Tibial artery (tissue), 4 donors: ENCODE measurements at regions not wholly inside any gene's neighbourhood (a gene's known extent, or its start where the extent isn't known, plus 50 kb on each side); places are given as distances from the start of the nearest gene placed in this dataset.
"Not testable (repeated sequence)": the region's sequence is repeated elsewhere in the genome, so short reads cannot be mapped to it uniquely, and the experiment has no call there.

Experiments
- DNase-seq, 2 donors: peaks; one replicate each; pipeline ENCODE4 v3.0.0-alpha.2; 2019
- H3K27ac ChIP-seq, 2 donors: fragments of 200-600 bp; sonication (generic) in 1 of 2; 1 replicate in 1 of 2; 2 replicates in 1 of 2; pipeline ENCODE4 v1.5.1; 2018 to 2019; ENCODE audit warnings: mild to moderate bottlenecking in 1 of 2
- H3K27me3 ChIP-seq, 2 donors: fragments of 200-600 bp; sonication (generic) in 1 of 2; one replicate each; pipeline versions ENCODE4 v1.5.1 to v1.6.0; 2016 to 2019
- H3K36me3 ChIP-seq, 3 donors: fragments of 200-600 bp; sonication (generic) in 2 of 3; one replicate each; pipeline ENCODE4 v1.5.1; 2016 to 2019; ENCODE audit warnings: mild to moderate bottlenecking in 2 of 3
- H3K4me1 ChIP-seq, 4 donors: fragments of 200-600 bp; sonication (generic) in 2 of 4; 1 replicate in 3 of 4; 2 replicates in 1 of 4; pipeline ENCODE4 v1.5.1; 2016 to 2019
- H3K4me3 ChIP-seq, 2 donors: fragments of 200-600 bp; sonication (generic) in 1 of 2; 1 replicate in 1 of 2; 2 replicates in 1 of 2; pipeline ENCODE4 v1.5.1; 2018 to 2019; ENCODE audit warnings: mild to moderate bottlenecking in 2 of 2
- H3K9me3 ChIP-seq, 3 donors: fragments of 200-600 bp; sonication (generic) in 1 of 3; one replicate each; pipeline ENCODE4 v1.5.1; 2016 to 2019
- intact Hi-C: fragments of 100-400 bp; cut with DNase I; formaldehyde crosslinking; loops from one replicate; pipeline ENCODE4 v1.15.0; 2023; ENCODE audit warnings: low total_unique reads
- TF ChIP-seq, protein P1 (sequence below), 2 experiments: fragments of 200-600 bp in 1 of 2; fragments of 450-650 bp in 1 of 2; IDR thresholded peaks; one replicate each; pipeline ENCODE4 v1.5.1; 2017 to 2019; ENCODE audit warnings: antibody characterized with exemption in 2 of 2, mild to moderate bottlenecking in 1 of 2, moderate library complexity in 1 of 2

DNA sequence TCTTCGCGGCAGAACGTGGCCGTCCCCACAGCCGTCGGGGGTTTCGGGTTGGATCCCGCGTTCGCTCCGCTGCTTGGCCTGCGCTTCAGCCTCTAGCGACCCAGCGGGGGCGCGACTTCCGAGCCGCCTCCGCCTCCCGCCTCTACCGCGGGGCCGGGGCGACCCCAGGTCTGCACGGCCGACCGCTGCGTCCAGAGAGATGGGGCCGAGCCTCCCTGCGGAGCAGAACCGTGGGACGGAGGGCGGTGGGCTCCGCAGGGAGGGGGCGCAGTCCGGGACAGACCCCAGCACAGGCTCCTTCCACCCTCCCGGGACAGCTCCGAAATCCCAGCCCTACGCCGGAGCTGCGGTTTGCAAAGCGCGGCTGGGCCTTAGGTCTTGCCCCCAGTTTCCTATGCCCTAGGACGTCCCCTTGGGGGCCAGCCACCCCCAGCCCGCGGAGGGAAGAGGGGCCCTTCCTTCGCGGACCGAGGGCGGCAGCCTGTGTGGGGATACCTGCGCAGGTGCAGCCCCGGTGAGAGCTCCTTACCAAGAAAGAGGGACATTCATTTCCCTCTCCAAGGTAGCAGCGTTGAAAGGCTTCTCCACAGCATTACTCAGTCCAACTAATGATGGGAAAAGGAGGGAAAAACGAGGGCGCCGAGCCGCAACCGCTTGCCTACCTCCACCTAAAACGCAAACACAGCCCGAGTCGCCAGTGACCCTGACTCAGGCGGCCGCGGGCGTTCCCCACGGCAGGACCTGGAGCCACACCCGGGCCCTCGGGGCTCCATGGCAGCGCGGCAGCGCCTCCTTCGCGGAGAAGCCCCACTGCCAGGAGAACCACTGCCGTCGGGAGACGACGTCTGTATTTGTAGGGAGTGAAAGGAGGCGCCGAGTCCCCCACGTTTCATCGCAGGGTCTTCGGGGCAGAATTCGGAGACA is 115.7 kb downstream of the BMS1 start:
- Histone ChIP-seq H3K4me1 (no peaks in the 10 kb centered on the region), H3K27ac (no peak overlapping the region), H3K36me3 (no peaks in the 10 kb centered on the region), H3K27me3 (peaks cover 0 to 32% of the 10 kb centered on the region in 2 donors), H3K4me3 (no peak overlapping the region), H3K9me3 (peaks cover 0 to 34% (median 7%) of the 10 kb centered on the region in 3 donors)
- intact Hi-C loops: no loop called here
- no peak for DNase-seq
- TF ChIP-seq, protein P1, sequence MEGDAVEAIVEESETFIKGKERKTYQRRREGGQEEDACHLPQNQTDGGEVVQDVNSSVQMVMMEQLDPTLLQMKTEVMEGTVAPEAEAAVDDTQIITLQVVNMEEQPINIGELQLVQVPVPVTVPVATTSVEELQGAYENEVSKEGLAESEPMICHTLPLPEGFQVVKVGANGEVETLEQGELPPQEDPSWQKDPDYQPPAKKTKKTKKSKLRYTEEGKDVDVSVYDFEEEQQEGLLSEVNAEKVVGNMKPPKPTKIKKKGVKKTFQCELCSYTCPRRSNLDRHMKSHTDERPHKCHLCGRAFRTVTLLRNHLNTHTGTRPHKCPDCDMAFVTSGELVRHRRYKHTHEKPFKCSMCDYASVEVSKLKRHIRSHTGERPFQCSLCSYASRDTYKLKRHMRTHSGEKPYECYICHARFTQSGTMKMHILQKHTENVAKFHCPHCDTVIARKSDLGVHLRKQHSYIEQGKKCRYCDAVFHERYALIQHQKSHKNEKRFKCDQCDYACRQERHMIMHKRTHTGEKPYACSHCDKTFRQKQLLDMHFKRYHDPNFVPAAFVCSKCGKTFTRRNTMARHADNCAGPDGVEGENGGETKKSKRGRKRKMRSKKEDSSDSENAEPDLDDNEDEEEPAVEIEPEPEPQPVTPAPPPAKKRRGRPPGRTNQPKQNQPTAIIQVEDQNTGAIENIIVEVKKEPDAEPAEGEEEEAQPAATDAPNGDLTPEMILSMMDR (IDR thresholded peaks at IDR 0.05): no peak

DNA sequence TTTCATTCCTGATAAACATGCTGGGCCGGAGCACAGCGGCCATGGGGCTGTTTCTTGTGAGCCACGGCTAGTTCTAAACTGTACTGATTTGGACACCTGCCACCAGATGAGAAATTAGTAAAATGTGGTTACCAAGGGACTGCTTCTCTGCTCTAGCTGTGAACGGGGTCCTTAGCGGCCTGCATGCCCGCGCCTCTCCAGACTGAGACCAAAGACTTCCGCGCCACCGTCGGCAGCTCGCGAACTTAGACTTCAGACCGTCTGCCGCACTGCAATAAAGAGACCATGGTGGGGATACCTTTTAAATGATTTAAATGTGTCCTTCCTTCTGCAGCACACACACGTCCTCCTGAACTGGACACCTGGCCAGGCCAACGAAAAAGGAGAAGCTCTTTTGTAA is 116.4 kb downstream of the BMS1 start:
- intact Hi-C loops: no loop called here
- TF ChIP-seq, protein P1 (IDR thresholded peaks at IDR 0.05): no peak
- H3K4me1 ChIP-seq: no peaks in the 10 kb centered on the region
- peaks cover 0 to 32% of the 10 kb centered on the region in 2 donors for H3K27me3 ChIP-seq
- DNase-seq: no peak
- H3K27ac ChIP-seq: no peak overlapping the region
- H3K4me3 ChIP-seq: no peak overlapping the region
- no peaks in the 10 kb centered on the region for H3K36me3 ChIP-seq
- H3K9me3 ChIP-seq: peaks cover 0 to 34% (median 7%) of the 10 kb centered on the region in 3 donors

DNA sequence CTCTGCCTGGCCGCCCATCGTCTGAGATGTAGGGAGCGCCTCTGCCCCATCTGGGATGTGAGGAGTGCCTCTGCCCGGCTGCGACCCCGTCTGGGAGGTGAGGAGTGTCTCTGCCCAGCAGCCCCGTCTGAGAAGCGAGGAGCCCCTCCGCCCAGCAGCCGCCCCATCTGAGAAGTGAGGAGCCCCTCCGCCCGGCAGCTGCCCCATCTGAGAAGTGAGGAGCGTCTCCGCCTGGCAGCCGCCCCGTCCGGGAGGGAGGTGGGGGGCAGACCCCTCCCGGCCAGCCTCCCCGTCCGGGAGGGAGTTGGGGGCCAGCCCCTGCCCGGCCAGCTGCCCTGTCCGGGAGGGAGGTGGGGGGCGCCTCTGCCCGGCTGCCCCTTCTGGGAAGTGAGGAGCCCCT is 117.8 kb downstream of the BMS1 start:
- H3K4me3 ChIP-seq, H3K27ac ChIP-seq, H3K4me1 ChIP-seq, H3K36me3 ChIP-seq, intact Hi-C loops, DNase-seq: not testable (repeated sequence)
- Histone ChIP-seq H3K9me3 (peaks cover 0 to 45% (median 7%) of the 10 kb centered on the region in 3 donors), H3K27me3 (peaks cover 0 to 32% of the 10 kb centered on the region in 2 donors)

DNA sequence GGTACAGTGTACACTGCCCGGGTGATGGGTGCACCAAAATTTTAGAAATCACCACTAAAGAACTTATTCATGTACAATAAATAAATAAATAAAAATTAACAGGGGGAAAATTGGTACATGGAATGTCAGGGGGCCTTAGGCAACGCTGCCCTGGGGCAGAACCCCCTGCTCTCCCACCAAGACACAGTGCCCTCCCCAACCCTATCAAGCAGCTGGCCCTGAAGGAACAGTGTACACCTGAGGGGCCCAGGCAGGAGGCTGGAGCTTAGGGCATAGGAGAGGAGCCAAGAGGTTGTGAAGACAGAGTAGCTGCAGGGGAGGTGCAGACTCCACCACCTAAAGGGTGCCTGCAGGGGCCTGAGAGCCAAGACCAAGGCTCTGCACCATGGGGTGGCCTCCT is 128.8 kb downstream of the BMS1 start:
- intact Hi-C loops: no loop called here
- peaks cover 0 to 21% (median 16%) of the 10 kb centered on the region in 3 donors for H3K9me3 ChIP-seq
- no peak for DNase-seq

DNA sequence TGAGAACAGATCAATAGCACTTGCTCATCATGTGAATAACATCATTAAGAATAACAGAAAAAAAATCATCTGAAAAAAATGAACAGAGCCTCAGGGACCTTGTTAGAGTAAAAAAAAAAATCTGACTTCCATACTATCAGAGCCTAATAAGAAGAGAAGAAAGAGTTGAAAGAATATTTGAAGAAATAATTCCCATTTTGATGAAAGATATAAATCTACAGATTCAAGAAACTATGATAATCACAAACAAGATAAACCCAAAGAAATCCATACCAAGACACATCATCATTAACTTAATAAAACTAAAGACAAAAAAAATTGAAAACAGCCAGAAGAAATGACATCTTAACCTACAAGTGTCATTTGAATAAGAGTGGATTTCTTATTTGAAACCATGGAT is 134.4 kb downstream of the BMS1 start:
- Histone ChIP-seq H3K27ac (no peak overlapping the region), H3K4me1 (no peaks in the 10 kb centered on the region), H3K4me3 (no peak overlapping the region), H3K9me3 (peaks cover 0 to 22% (median 21%) of the 10 kb centered on the region in 3 donors), H3K36me3 (no peaks in the 10 kb centered on the region), H3K27me3 (no peaks in the 10 kb centered on the region)
- DNase-seq: no peak
- intact Hi-C loops: no loop called here
- TF ChIP-seq, protein P1 (IDR thresholded peaks at IDR 0.05): no peak

More for the DNA sequence above, 128.8 kb downstream of the BMS1 start:
- Histone ChIP-seq H3K36me3 (no peaks in the 10 kb centered on the region), H3K4me3 (no peak overlapping the region), H3K27ac (no peak overlapping the region), H3K4me1 (no peaks in the 10 kb centered on the region), H3K27me3 (no peaks in the 10 kb centered on the region)
- TF ChIP-seq, protein P1 (IDR thresholded peaks at IDR 0.05): no peak

DNA sequence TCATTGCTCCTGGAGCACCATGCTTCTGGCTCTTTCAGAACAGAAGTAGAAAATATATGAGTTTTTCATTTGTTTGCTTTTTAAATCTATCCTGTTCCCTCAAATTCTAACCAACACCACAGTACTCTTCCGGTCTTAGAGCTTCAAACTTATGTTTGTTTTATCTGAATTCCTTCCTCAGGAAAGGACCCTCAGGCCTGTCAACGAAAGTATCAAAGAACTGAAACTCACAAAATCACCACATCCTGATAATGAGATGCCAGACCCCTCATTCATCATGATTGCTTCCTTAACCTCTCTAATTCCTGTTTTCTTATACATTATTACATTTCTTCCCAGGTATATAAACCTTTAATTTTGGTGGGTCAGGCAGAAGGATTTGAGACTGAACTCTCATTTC is 135.2 kb downstream of the BMS1 start:
- TF ChIP-seq, protein P1 (IDR thresholded peaks at IDR 0.05): no peak
- Histone ChIP-seq H3K27ac (no peak overlapping the region), H3K4me3 (no peak overlapping the region), H3K4me1 (no peaks in the 10 kb centered on the region), H3K27me3 (no peaks in the 10 kb centered on the region), H3K9me3 (peaks cover 0 to 22% (median 21%) of the 10 kb centered on the region in 3 donors), H3K36me3 (no peaks in the 10 kb centered on the region)
- intact Hi-C loops: no loop called here
- no peak for DNase-seq
